Muscle of leg (tissue), 3 donors: ENCODE measurements at regions not wholly inside any gene's neighbourhood (a gene's known extent, or its start where the extent isn't known, plus 50 kb on each side); places are given as distances from the start of the nearest gene placed in this dataset.
"Not testable (repeated sequence)": the region's sequence is repeated elsewhere in the genome, so short reads cannot be mapped to it uniquely, and the experiment has no call there.

Source experiments
- DNase-seq: peaks from one replicate; pipeline ENCODE4 v3.0.0; 2013
- H3K27ac ChIP-seq: one replicate; pipeline ENCODE4 v1.5.1; 2013; ENCODE audit warnings: mild to moderate bottlenecking, low read length, control low read depth
- H3K27me3 ChIP-seq: one replicate; pipeline ENCODE4 v1.6.1; 2013; ENCODE audit warnings: low read length; ENCODE audit not compliant: control insufficient read depth, insufficient read depth
- H3K36me3 ChIP-seq: one replicate; pipeline ENCODE4 v1.6.1; 2013; ENCODE audit warnings: low read length; ENCODE audit not compliant: control insufficient read depth, insufficient read depth
- H3K4me1 ChIP-seq: one replicate; pipeline ENCODE4 v1.6.1; 2013; ENCODE audit warnings: low read length; ENCODE audit not compliant: control insufficient read depth, insufficient read depth
- H3K4me3 ChIP-seq: one replicate; pipeline ENCODE4 v1.5.1; 2013; ENCODE audit warnings: low read length, control low read depth
- H3K9me3 ChIP-seq: replicated peaks from 2 replicates; pipeline ENCODE4 v1.6.1; 2013; ENCODE audit warnings: low read depth, low read length; ENCODE audit not compliant: control insufficient read depth
- WGBS: methylation state at CpG from one replicate; pipeline ENCODE4 v1.1.5; 2013; ENCODE audit warnings: missing lambda C conversion rate; ENCODE audit not compliant: insufficient coverage; 5-methylcytosine and 5-hydroxymethylcytosine counted together

DNA sequence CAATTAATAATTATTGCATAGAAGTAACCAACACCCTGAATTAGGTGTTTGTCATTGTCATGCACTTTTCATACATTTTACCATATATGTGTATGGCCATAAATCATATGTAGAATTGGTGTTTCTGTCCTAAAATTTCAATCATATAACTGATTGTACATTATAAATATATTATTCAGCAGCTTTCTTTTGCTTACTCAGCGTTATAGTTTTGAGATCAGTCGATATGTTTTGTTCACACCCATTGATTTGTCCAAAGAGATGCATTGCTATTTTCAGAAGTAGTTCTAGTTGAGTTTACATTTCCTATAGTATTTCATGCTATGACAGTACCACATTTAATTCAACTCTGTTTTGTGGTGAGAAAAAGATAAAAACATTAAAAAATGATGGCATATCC, 50.5 kb upstream of the PARP4 start:
- H3K4me3 ChIP-seq: no peak overlapping the region
- H3K27ac ChIP-seq: no peak overlapping the region
- no peaks in the 10 kb centered on the region for H3K36me3 ChIP-seq
- WGBS: no CpG with 5 or more reads among the region's 2 CpGs
- H3K4me1 ChIP-seq: no peaks in the 10 kb centered on the region
- no peaks in the 10 kb centered on the region for H3K9me3 ChIP-seq
- DNase-seq: no peak
- H3K27me3 ChIP-seq: no peaks in the 10 kb centered on the region

GRCh38 chr13:24563971-24564370, 51.4 kb upstream of the PARP4 start:
- no CpG with 5 or more reads among the region's 1 CpG for WGBS

GRCh38 chr13:24564881-24565280, 52.3 kb upstream of the PARP4 start:
- Histone ChIP-seq H3K36me3 (no peaks in the 10 kb centered on the region), H3K4me3 (no peak overlapping the region), H3K27me3 (no peaks in the 10 kb centered on the region), H3K27ac (no peak overlapping the region), H3K4me1 (no peaks in the 10 kb centered on the region), H3K9me3 (no peaks in the 10 kb centered on the region)
- WGBS: 100% methylated on average over 1 of the region's 4 CpGs
- no peak for DNase-seq

More at GRCh38 chr13:24563971-24564370, 51.4 kb upstream of the PARP4 start:
- H3K27me3 ChIP-seq, H3K4me3 ChIP-seq, H3K4me1 ChIP-seq, H3K27ac ChIP-seq, H3K36me3 ChIP-seq, H3K9me3 ChIP-seq: not testable (repeated sequence)
- peak; percentile 75 for DNase-seq

- H3K4me3 ChIP-seq, H3K4me1 ChIP-seq, H3K27me3 ChIP-seq, H3K27ac ChIP-seq, H3K36me3 ChIP-seq, H3K9me3 ChIP-seq: not testable (repeated sequence)
- DNase-seq: peak; percentile 46
- no CpG with 5 or more reads among the region's 3 CpGs for WGBS
Measured at GRCh38 chr13:24567593-24567992, 55.0 kb upstream of the PARP4 start.

DNA sequence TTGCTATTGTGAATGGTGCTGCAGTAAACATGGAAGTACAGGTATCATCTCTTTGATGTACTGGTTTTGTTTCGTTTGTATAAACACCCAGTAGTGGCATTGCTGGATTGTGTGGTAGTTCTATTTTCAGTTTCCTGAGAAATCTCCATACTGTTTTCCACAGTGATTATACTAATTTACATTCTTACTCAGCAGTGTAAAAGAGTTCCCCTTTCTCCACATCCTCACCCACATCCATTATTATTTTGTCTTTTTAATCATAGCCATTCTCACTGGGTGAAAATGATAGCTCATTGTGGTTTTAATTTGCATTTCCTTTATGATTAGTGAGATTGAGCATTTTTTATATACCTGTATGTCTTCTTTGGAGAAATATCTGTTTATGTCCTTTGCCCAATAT, 62.3 kb upstream of the PARP4 start:
- no peaks in the 10 kb centered on the region for H3K27me3 ChIP-seq
- no peaks in the 10 kb centered on the region for H3K9me3 ChIP-seq
- no peak overlapping the region for H3K27ac ChIP-seq
- DNase-seq: no peak
- no peak overlapping the region for H3K4me3 ChIP-seq
- no CpG with 5 or more reads among the region's 1 CpG for WGBS
- no peaks in the 10 kb centered on the region for H3K36me3 ChIP-seq
- H3K4me1 ChIP-seq: no peaks in the 10 kb centered on the region

DNA sequence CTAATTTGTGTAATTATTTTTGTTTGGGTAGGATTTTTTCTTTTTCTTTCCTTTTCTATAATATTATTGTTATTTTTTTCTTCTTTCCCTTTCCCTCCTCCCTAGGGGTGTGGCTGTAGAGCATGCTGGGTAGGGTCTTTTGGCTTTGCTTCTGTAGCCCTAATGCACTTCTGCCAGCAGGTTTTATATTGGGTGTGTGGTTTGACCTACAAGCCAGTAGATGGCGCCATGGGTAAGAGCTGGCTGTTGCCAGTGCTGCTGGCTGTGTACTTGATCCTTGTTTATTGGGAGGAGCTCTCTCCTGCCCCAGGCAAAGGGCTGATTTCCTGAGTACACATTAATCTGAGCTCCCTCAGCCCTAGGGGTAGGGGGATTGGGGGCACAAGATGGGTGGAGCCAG, 67.7 kb upstream of the PARP4 start:
- peak; percentile 6 for DNase-seq
- not testable (repeated sequence) for H3K36me3 ChIP-seq, H3K9me3 ChIP-seq, H3K27ac ChIP-seq, H3K4me1 ChIP-seq, H3K27me3 ChIP-seq
- no CpG with 5 or more reads among the region's 1 CpG for WGBS
- H3K4me3 ChIP-seq: peak overlapping the region; percentile 24

DNA sequence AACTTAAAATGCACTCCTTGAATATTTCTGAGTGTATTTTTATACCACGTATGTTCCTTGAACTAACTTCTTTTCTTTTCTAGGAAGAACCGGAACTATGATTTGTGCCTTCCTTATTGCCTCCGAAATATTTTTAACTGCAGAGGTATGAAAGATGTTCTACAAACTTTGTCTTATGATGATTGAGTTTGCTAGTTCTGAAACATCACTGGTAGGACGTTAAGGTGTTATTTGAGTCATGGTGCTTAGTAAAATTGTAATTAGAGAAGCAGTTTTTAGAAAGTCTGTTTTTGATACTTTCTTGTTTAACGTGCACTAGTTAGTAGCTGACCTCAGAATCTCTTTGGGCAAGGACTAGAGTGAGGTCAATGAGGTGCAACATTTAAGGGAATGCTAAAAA, 69.0 kb upstream of the PARP4 start:
- H3K4me3 ChIP-seq, H3K36me3 ChIP-seq, H3K27me3 ChIP-seq, DNase-seq, H3K9me3 ChIP-seq, H3K27ac ChIP-seq, H3K4me1 ChIP-seq: not testable (repeated sequence)
- WGBS: 71% methylated on average over 1 of the region's 5 CpGs

GRCh38 chr13:24591697-24592096, 79.1 kb upstream of the PARP4 start:
- not testable (repeated sequence) for H3K9me3 ChIP-seq, DNase-seq, H3K4me1 ChIP-seq, H3K27ac ChIP-seq, H3K36me3 ChIP-seq, H3K27me3 ChIP-seq, H3K4me3 ChIP-seq
- WGBS: 49% methylated on average over 2 of the region's 6 CpGs

- H3K4me1 ChIP-seq, H3K4me3 ChIP-seq, DNase-seq, H3K27me3 ChIP-seq, H3K27ac ChIP-seq, H3K36me3 ChIP-seq, H3K9me3 ChIP-seq: not testable (repeated sequence)
- WGBS: 100% methylated on average over 3 of the region's 3 CpGs
Measured at GRCh38 chr13:24597906-24598670, 82.1 kb upstream of the ATP12A start.

DNA sequence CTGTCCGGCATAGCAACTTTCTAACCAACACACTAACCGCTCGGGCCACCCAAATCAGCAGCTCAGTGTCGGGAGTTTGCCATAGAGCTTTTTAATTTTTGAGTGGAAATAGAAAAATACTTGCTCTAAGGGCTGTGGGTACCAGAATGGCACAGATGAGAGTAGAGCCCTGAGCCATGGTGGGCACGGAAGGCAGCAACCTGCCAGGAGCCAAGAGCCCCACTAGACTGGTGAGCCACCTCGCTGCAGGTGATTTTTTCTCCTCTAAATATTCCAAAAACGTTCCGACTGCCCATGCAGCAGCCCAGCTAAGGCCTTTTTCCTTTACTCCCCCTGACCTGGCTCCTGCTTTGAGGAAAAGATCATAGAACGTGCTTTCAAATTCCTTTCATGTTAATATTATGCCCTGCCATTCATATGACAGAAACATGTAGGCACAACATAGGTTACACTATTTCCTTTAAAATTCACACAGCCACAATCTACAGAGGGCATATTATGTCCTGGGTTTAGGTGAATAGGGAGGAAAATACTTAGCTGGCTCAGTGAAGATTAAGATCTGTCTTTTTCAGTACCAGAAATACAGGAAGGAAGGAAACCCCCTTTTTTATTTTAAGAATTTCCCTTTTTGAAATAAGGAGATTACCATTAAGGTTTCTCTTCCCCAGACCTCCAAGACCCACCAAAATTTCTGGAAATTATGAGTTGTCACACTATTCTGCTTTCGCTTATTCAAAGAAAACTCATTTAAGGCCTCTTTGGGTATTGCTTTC, 81.0 kb upstream of the ATP12A start:
- H3K27me3 ChIP-seq, H3K27ac ChIP-seq, H3K4me3 ChIP-seq, DNase-seq, H3K4me1 ChIP-seq, H3K9me3 ChIP-seq, H3K36me3 ChIP-seq: not testable (repeated sequence)
- 44% methylated on average over 1 of the region's 10 CpGs for WGBS
